Gastrocnemius medialis (tissue), 4 donors: ENCODE measurements at regions not wholly inside any gene's neighbourhood (a gene's known extent, or its start where the extent isn't known, plus 50 kb on each side); places are given as distances from the start of the nearest gene placed in this dataset.

ENCODE experiments used
- ATAC-seq, 2 donors: fragments of 150-250 bp; one replicate each; pipeline ENCODE4 v1.9.1; 2016
- DNase-seq, 2 donors: peaks; one replicate each; pipeline ENCODE4 v3.0.0-alpha.2; 2019
- H3K27ac ChIP-seq, 4 donors: fragments of 200-600 bp; sonication (generic); 1 replicate in 1 of 4; 2 replicates in 3 of 4; pipeline ENCODE4 v1.5.1; 2016 to 2018; ENCODE audit warnings: mild to moderate bottlenecking in 2 of 4, moderate library complexity in 1 of 4
- H3K27me3 ChIP-seq, 3 donors: fragments of 200-600 bp; sonication (generic) in 2 of 3; 1 replicate in 1 of 3; 2 replicates in 2 of 3; pipeline versions ENCODE4 v1.5.1 to v1.6.0; 2016 to 2019; ENCODE audit warnings: mild to moderate bottlenecking in 1 of 3, moderate library complexity in 1 of 3
- H3K36me3 ChIP-seq, 2 donors: fragments of 200-600 bp; sonication (generic) in 1 of 2; one replicate each; pipeline ENCODE4 v1.5.1; 2017 to 2018
- H3K4me1 ChIP-seq, 2 donors: fragments of 200-600 bp; sonication (generic) in 1 of 2; one replicate each; pipeline ENCODE4 v1.5.1; 2016 to 2017; ENCODE audit warnings: mild to moderate bottlenecking in 2 of 2
- H3K4me3 ChIP-seq, 4 donors: fragments of 200-600 bp; sonication (generic) in 3 of 4; 1 replicate in 1 of 4; 2 replicates in 3 of 4; pipeline ENCODE4 v1.5.1; 2016 to 2019; ENCODE audit warnings: mild to moderate bottlenecking in 2 of 4
- H3K9me3 ChIP-seq, 3 donors: fragments of 200-600 bp; sonication (generic) in 2 of 3; 1 replicate in 1 of 3; 2 replicates in 2 of 3; pipeline ENCODE4 v1.5.1; 2016 to 2019
- POLR2A ChIP-seq, 2 donors: fragments of 450-650 bp; IDR thresholded peaks; one replicate each; pipeline ENCODE4 v1.6.1; 2017; ENCODE audit warnings: antibody characterized with exemption in 2 of 2, mild to moderate bottlenecking in 2 of 2, moderate library complexity in 2 of 2
- in situ Hi-C, 4 donors: fragments of 200-750 bp; cut with MboI; loops; one replicate each; pipeline versions ENCODE4 v1.15.0 to v1.8.0; 2017; ENCODE audit warnings: low sequenced_read_pairs in 4 of 4
- intact Hi-C: fragments of 100-400 bp; cut with DNase I; formaldehyde crosslinking; loops from one replicate; pipeline ENCODE4 v1.15.1; 2023; ENCODE audit warnings: low total_unique reads
- TF ChIP-seq, protein P1 (sequence below), 5 experiments: fragments of 450-650 bp in 3 of 5; fragments of 200-600 bp in 2 of 5; sonication (generic) in 2 of 5; IDR thresholded peaks in 4 of 5; conservative IDR thresholded peaks in 1 of 5; 1 replicate in 4 of 5; 2 replicates in 1 of 5; pipeline ENCODE4 v1.5.1; 2016 to 2019; ENCODE audit warnings: antibody characterized with exemption in 5 of 5, mild to moderate bottlenecking in 3 of 5, moderate library complexity in 3 of 5

- no peak for DNase-seq
- H3K27ac ChIP-seq, result no peak overlapping the region
- in situ Hi-C loops, result no loop called here
- no peaks in the 10 kb centered on the region for H3K9me3 ChIP-seq
- ATAC-seq, result no peak
- H3K36me3 ChIP-seq, result no peaks in the 10 kb centered on the region
- intact Hi-C loops, result no loop called here
- H3K4me3 ChIP-seq, result no peak overlapping the region
- no peaks in the 10 kb centered on the region for H3K4me1 ChIP-seq
- H3K27me3 ChIP-seq, result no peaks in the 10 kb centered on the region
- TF ChIP-seq, protein P1, sequence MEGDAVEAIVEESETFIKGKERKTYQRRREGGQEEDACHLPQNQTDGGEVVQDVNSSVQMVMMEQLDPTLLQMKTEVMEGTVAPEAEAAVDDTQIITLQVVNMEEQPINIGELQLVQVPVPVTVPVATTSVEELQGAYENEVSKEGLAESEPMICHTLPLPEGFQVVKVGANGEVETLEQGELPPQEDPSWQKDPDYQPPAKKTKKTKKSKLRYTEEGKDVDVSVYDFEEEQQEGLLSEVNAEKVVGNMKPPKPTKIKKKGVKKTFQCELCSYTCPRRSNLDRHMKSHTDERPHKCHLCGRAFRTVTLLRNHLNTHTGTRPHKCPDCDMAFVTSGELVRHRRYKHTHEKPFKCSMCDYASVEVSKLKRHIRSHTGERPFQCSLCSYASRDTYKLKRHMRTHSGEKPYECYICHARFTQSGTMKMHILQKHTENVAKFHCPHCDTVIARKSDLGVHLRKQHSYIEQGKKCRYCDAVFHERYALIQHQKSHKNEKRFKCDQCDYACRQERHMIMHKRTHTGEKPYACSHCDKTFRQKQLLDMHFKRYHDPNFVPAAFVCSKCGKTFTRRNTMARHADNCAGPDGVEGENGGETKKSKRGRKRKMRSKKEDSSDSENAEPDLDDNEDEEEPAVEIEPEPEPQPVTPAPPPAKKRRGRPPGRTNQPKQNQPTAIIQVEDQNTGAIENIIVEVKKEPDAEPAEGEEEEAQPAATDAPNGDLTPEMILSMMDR (IDR thresholded peaks at IDR 0.05 in 4 of 5, conservative IDR thresholded peaks at IDR 0.05 in 1 of 5), result no peak
- no peak for TF ChIP-seq POLR2A (IDR thresholded peaks at IDR 0.05)
Measured at GRCh38 chr3:21159543-21159906, 591.5 kb downstream of the ZNF385D start.

GRCh38 chr3:21158861-21159542, 592.0 kb downstream of the ZNF385D start:
- ATAC-seq (no peak), DNase-seq (no peak)
- no peak overlapping the region for H3K4me3 ChIP-seq
- H3K27me3 ChIP-seq, result no peaks in the 10 kb centered on the region
- no peaks in the 10 kb centered on the region for H3K4me1 ChIP-seq
- intact Hi-C loops (no loop called here), in situ Hi-C loops (no loop called here)
- H3K27ac ChIP-seq, result no peak overlapping the region
- no peaks in the 10 kb centered on the region for H3K36me3 ChIP-seq
- TF ChIP-seq, protein P1 (IDR thresholded peaks at IDR 0.05 in 4 of 5, conservative IDR thresholded peaks at IDR 0.05 in 1 of 5), result no peak
- TF ChIP-seq POLR2A (IDR thresholded peaks at IDR 0.05), result no peak
- no peaks in the 10 kb centered on the region for H3K9me3 ChIP-seq

GRCh38 chr3:21154911-21155310, 596.1 kb downstream of the ZNF385D start:
- no peaks in the 10 kb centered on the region for H3K9me3 ChIP-seq
- no peak overlapping the region for H3K27ac ChIP-seq
- no peaks in the 10 kb centered on the region for H3K27me3 ChIP-seq
- DNase-seq (no peak), ATAC-seq (no peak)
- no peaks in the 10 kb centered on the region for H3K36me3 ChIP-seq
- intact Hi-C loops (no loop called here), in situ Hi-C loops (no loop called here)
- H3K4me3 ChIP-seq, result no peak overlapping the region
- TF ChIP-seq POLR2A (IDR thresholded peaks at IDR 0.05), result no peak
- TF ChIP-seq, protein P1 (IDR thresholded peaks at IDR 0.05 in 4 of 5, conservative IDR thresholded peaks at IDR 0.05 in 1 of 5), result no peak
- no peaks in the 10 kb centered on the region for H3K4me1 ChIP-seq

GRCh38 chr3:21152555-21152954, 598.5 kb downstream of the ZNF385D start:
- ATAC-seq (no peak), DNase-seq (no peak)
- H3K27ac ChIP-seq, result no peak overlapping the region
- intact Hi-C loops (no loop called here), in situ Hi-C loops (no loop called here)
- H3K4me1 ChIP-seq, result no peaks in the 10 kb centered on the region
- H3K36me3 ChIP-seq, result no peaks in the 10 kb centered on the region
- no peaks in the 10 kb centered on the region for H3K27me3 ChIP-seq
- no peak for TF ChIP-seq POLR2A (IDR thresholded peaks at IDR 0.05)
- TF ChIP-seq, protein P1 (IDR thresholded peaks at IDR 0.05 in 4 of 5, conservative IDR thresholded peaks at IDR 0.05 in 1 of 5), result no peak
- no peaks in the 10 kb centered on the region for H3K9me3 ChIP-seq
- H3K4me3 ChIP-seq, result no peak overlapping the region

- Histone ChIP-seq H3K27me3 (no peaks in the 10 kb centered on the region), H3K36me3 (no peaks in the 10 kb centered on the region), H3K4me3 (no peak overlapping the region), H3K9me3 (no peaks in the 10 kb centered on the region), H3K4me1 (no peaks in the 10 kb centered on the region), H3K27ac (no peak overlapping the region)
- TF ChIP-seq, protein P1 (IDR thresholded peaks at IDR 0.05 in 4 of 5, conservative IDR thresholded peaks at IDR 0.05 in 1 of 5), result no peak
- no peak for TF ChIP-seq POLR2A (IDR thresholded peaks at IDR 0.05)
- intact Hi-C loops, result no loop called here
- in situ Hi-C loops, result no loop called here
- no peak for DNase-seq
- no peak for ATAC-seq
Measured at GRCh38 chr3:21142949-21143348, 608.1 kb downstream of the ZNF385D start.
